GM13976 (cell line): ENCODE measurements at regions not wholly inside any gene's neighbourhood (a gene's known extent, or its start where the extent isn't known, plus 50 kb on each side); places are given as distances from the start of the nearest gene placed in this dataset.

Experiments
- DNase-seq: peaks from one replicate; pipeline ENCODE4 v3.0.0; 2012; ENCODE audit warnings: low spot score
- CTCF ChIP-seq: IDR thresholded peaks from 2 replicates; pipeline ENCODE4 v1.5.1; 2012; ENCODE audit warnings: borderline replicate concordance, mild to moderate bottlenecking; ENCODE audit not compliant: insufficient read depth; ENCODE audit errors: extremely low read depth, missing control alignments, control extremely low read depth
- in situ Hi-C: fragments of 300-500 bp; cut with MboI; formaldehyde crosslinking; loops from one replicate; pipeline ENCODE4 v1.12.0; 2022; ENCODE audit warnings: low sequenced_read_pairs, mixed read lengths, inconsistent platforms; ENCODE audit not compliant: unreplicated experiment

GRCh38 chr16:66225696-66226095 lies 140.8 kb upstream of the CDH5 start:
- in situ Hi-C loops, result loop anchor here (25.0 kb wide), 1 partner anchor 112 kb away; no protein-coding TSS in a partner anchor
- TF ChIP-seq CTCF, result no peak
- DNase-seq, result no peak

- TF ChIP-seq CTCF, result no peak
- no peak for DNase-seq
- in situ Hi-C loops, result loop anchor here (25.0 kb wide), 1 partner anchor 113 kb away; no protein-coding TSS in a partner anchor
These were observed 141.9 kb upstream of the CDH5 start for GRCh38 chr16:66224626-66225025.

GRCh38 chr16:66224186-66224585 lies 142.3 kb upstream of the CDH5 start:
- in situ Hi-C loops, result no loop called here
- DNase-seq, result no peak
- no peak for TF ChIP-seq CTCF

GRCh38 chr16:66223176-66223780 lies 143.2 kb upstream of the CDH5 start:
- no peak for DNase-seq
- in situ Hi-C loops, result no loop called here

GRCh38 chr16:66222756-66223155 lies 143.7 kb upstream of the CDH5 start:
- in situ Hi-C loops, result no loop called here
- no peak for TF ChIP-seq CTCF
- no peak for DNase-seq

More at GRCh38 chr16:66223176-66223780, 143.2 kb upstream of the CDH5 start:
- no peak for TF ChIP-seq CTCF

- TF ChIP-seq CTCF, result no peak
- DNase-seq, result no peak
- in situ Hi-C loops, result no loop called here
These were observed 145.8 kb upstream of the CDH5 start for GRCh38 chr16:66220702-66221101.
